GM12872 (cell line): ENCODE measurements at regions not wholly inside any gene's neighbourhood (a gene's known extent, or its start where the extent isn't known, plus 50 kb on each side); places are given as distances from the start of the nearest gene placed in this dataset.
A peak's percentile ranks its signal among the peaks of the same experiment; 100 is the strongest.

Experiments used
- TF ChIP-seq, protein P1 (sequence below): IDR thresholded peaks from 3 replicates; pipeline ENCODE4 v1.5.1; 2011; ENCODE audit warnings: low read depth, mild to moderate bottlenecking, low read length, moderate library complexity; ENCODE audit not compliant: insufficient read depth

DNA sequence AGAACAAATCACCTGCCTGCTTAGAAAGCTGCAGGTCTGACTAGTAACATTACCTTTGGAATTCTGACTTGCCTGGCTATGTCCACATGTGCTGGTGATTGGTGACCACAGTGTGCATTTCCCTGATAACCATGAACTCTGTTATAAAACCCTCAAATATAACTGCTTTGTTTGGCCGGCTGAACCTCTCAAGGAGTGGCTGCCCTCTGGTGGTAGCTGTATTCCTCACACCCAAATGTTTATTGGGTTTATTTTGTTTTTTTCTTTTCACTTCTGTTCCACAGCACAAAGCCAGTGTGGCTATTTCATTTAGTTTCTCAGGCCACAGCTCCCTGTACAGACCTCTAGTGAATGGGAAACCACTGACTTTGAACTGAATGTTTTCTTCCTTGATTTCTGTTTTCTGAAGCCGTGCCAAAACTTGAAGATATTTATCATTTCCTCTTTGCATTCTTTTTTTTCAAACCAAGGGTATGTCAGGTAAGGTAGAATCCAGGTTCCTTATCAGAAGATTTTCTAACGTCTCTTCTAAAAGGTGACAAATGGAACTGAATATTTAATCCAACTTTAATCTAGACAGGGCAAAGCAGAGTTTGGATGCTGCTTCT is 549.0 kb upstream of the VRK2 start:
- TF ChIP-seq, protein P1, sequence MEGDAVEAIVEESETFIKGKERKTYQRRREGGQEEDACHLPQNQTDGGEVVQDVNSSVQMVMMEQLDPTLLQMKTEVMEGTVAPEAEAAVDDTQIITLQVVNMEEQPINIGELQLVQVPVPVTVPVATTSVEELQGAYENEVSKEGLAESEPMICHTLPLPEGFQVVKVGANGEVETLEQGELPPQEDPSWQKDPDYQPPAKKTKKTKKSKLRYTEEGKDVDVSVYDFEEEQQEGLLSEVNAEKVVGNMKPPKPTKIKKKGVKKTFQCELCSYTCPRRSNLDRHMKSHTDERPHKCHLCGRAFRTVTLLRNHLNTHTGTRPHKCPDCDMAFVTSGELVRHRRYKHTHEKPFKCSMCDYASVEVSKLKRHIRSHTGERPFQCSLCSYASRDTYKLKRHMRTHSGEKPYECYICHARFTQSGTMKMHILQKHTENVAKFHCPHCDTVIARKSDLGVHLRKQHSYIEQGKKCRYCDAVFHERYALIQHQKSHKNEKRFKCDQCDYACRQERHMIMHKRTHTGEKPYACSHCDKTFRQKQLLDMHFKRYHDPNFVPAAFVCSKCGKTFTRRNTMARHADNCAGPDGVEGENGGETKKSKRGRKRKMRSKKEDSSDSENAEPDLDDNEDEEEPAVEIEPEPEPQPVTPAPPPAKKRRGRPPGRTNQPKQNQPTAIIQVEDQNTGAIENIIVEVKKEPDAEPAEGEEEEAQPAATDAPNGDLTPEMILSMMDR, result peak; percentile 82

DNA sequence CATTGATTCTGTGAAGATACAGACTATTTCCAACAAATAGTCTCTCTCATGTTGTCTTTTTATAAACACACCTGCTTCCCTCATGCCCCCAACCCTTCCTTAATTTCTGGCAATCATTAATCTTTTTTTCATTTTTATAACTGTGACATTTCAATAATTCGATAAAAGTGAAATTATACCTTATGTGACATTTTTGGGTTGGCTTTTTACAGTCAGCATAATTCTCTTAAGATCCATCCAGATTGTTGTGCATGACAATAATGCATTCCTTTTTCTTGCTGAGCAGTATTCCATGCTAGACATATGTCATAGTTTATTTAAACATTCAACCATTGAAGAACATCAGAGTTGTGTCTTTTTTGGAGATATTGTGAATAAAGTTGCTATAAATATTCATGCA is 541.8 kb upstream of the VRK2 start:
- TF ChIP-seq, protein P1, result no peak

DNA sequence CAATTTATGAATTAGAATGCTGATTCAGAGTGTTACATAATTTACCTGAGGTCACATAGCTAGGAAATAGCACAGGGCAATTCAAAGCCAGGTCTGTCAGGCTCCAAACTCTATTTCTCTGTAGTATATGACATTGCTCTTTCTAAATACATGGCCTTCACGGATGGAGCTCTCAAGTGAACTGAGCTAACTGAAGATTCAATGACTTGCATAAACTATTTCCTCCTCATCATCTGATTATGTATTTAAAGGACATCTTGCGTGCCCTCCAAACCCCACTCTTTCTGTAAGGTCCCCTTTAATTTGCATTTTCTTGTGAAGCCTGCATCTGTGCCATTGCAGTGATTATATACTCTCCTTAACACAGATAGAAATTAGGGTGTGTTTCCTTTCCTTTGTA is 537.4 kb upstream of the VRK2 start:
- TF ChIP-seq, protein P1, result no peak

DNA sequence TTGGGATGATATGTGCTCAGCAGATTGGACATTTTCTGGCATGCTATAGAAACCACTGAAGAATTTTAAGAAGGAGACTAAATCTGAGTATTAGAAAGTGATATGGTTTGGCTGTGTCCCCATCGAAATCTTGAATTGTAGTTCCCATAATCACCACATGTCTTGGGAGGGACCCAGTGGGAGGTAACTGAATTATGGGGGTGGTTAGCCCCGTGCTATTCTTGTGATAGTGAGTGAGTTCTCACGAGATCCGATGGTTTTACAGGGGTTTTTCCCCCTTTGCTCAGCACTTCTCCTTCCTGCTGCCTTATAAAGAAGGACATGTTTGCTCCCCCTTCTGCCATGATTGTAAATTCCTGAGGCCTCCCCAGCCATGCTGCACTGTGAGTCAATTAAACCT is 535.9 kb upstream of the VRK2 start:
- TF ChIP-seq, protein P1, result peak; percentile 22; the same call in 1 of the 3 replicates

DNA sequence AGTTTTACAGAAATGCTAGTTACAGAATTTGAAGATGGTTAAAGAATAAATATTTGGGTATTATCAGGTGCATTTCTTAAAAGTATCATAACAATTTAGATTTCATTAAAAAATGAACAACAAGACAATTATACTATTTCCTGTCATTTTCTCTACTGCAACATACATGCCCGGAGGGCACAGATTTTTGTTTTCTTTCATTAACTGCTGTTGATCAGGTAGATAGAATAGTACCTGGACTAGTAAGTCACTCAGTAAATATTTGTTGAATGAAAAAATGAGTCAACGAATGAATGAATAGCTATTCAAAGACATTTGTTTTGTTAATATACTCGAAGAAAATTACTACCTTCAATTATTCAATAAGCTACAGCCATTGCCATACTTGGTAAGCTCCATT is 531.2 kb upstream of the VRK2 start:
- TF ChIP-seq, protein P1, result no peak

DNA sequence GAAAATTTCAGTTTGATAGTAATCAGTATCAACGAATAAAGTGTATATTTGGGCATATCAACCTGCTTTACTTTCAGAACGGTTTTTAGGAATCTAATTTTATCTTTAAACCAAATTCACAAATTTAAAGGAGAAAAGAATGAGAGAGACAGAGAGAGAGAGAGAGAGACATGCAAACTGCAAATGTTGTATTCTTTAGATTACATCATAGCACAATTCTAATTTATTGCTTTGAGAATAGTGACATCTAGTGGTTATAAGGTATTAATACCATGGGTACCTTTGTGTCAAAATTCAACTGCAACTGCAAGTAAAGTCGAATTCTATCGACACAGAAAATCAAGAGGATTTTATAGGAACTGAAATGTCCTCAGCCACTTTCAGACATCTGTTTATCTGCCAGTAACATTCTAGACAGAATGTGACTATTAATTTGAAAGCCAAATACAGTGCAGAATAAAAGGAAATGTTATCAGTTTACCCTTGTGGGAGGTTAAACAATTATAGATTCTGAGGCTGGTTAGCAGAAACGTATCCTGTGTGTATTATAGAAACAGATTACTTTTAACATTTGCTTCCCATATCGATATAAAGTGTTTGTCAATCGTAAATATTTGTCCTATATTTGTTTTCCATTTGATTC is 529.8 kb upstream of the VRK2 start:
- TF ChIP-seq, protein P1, result peak; percentile 44; the same call in 1 of the 3 replicates

DNA sequence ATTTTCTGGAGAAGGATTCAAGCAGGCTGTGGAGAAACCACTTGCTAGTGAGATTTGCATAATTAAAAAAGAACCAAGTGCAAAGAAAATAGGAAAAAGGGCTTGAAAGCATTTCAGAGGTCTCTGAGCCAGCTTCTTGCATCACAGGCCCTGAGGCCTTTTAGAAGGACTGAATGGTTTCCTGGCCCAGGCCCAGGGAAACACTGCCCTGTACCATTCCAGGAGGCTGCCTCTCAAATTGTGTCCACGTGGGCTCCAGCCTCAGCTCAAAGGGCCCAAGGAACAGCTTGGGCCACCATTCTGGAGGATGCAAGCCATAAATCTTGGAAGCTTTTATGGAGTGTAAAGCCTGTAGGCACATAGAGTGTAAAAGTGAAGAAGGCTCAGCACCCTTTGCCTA is 523.3 kb upstream of the VRK2 start:
- TF ChIP-seq, protein P1, result no peak
